Natural killer cell (primary cell): ENCODE measurements at regions not wholly inside any gene's neighbourhood (a gene's known extent, or its start where the extent isn't known, plus 50 kb on each side); places are given as distances from the start of the nearest gene placed in this dataset.

Experiments used
- ATAC-seq, 3 donors: fragments of 150-1000 bp in 2 of 3; fragments of 200-7000 bp in 1 of 3; cut with Tn5 transposase; 1 replicate in 1 of 3; 2 replicates in 2 of 3; pipeline ENCODE4 v1.10.0; 2021; ENCODE audit warnings: mild to moderate bottlenecking in 2 of 3, moderate library complexity in 2 of 3
- DNase-seq, 2 donors: peaks; one replicate each; pipeline versions ENCODE4 v3.0.0 to v3.0.0-alpha.2; 2013 to 2021; ENCODE audit warnings: mixed read lengths in 1 of 2
- H3K27ac ChIP-seq: one replicate; pipeline ENCODE4 v1.5.1; 2013; ENCODE audit warnings: mild to moderate bottlenecking, low read length
- H3K27me3 ChIP-seq: one replicate; pipeline ENCODE4 v1.6.1; 2013; ENCODE audit warnings: low read length; ENCODE audit not compliant: control insufficient read depth, insufficient read depth
- H3K36me3 ChIP-seq: one replicate; pipeline ENCODE4 v1.6.1; 2013; ENCODE audit warnings: low read length; ENCODE audit not compliant: control insufficient read depth, insufficient read depth
- H3K4me1 ChIP-seq: one replicate; pipeline ENCODE4 v1.6.1; 2013; ENCODE audit warnings: low read length; ENCODE audit not compliant: control insufficient read depth, insufficient read depth
- H3K4me3 ChIP-seq: one replicate; pipeline ENCODE4 v1.5.1; 2013; ENCODE audit warnings: low read length
- H3K9me3 ChIP-seq: one replicate; pipeline ENCODE4 v1.6.1; 2013; ENCODE audit warnings: low read length; ENCODE audit not compliant: control insufficient read depth, insufficient read depth
- H3K27ac Mint-ChIP-seq, 2 donors: one replicate each; pipeline ENCODE4 v1.8.0; 2022; ENCODE audit warnings: mild to moderate bottlenecking in 2 of 2, mixed read lengths in 2 of 2, moderate library complexity in 1 of 2
- H3K27me3 Mint-ChIP-seq, 2 donors: one replicate each; pipeline ENCODE4 v1.8.0; 2022; ENCODE audit warnings: low read depth in 2 of 2, mixed read lengths in 2 of 2
- H3K36me3 Mint-ChIP-seq: one replicate; pipeline ENCODE4 v1.8.0; 2022; ENCODE audit warnings: mixed read lengths
- H3K4me1 Mint-ChIP-seq, 2 donors: one replicate each; pipeline ENCODE4 v1.8.0; 2022; ENCODE audit warnings: mixed read lengths in 2 of 2
- H3K4me3 Mint-ChIP-seq: one replicate; pipeline ENCODE4 v1.8.0; 2022; ENCODE audit warnings: mild to moderate bottlenecking, moderate library complexity, mixed read lengths
- H3K9me3 Mint-ChIP-seq, 2 donors: one replicate each; pipeline ENCODE4 v1.8.0; 2022; ENCODE audit warnings: mixed read lengths in 2 of 2
- CTCF ChIP-seq: fragments of 200-600 bp; IDR thresholded peaks from one replicate; pipeline ENCODE4 v1.8.0; 2022; ENCODE audit warnings: antibody characterized with exemption
- WGBS: methylation state at CpG from one replicate; pipeline ENCODE4 v1.1.7; 2013; ENCODE audit warnings: missing lambda C conversion rate; ENCODE audit not compliant: insufficient coverage; 5-methylcytosine and 5-hydroxymethylcytosine counted together
- intact Hi-C: fragments of 100-400 bp; cut with micrococcal nuclease; formaldehyde crosslinking; loops from one replicate; pipeline ENCODE4 v1.14.2; 2022

GRCh38 chr3:107880702-107881101 is 210.1 kb downstream of the CD47 start:
- DNase-seq = no peak
- H3K4me1 ChIP-seq = no peaks in the 10 kb centered on the region
- 85% methylated on average over 4 of the region's 4 CpGs for WGBS
- intact Hi-C loops = no loop called here
- H3K27me3 Mint-ChIP-seq = peaks cover 5 to 6% of the 10 kb centered on the region in 2 donors
- no peak for ATAC-seq
- H3K9me3 ChIP-seq = no peaks in the 10 kb centered on the region
- TF ChIP-seq CTCF = no peak
- no peaks in the 10 kb centered on the region for H3K36me3 ChIP-seq
- no peak overlapping the region for H3K4me3 ChIP-seq
- no peaks in the 10 kb centered on the region for H3K9me3 Mint-ChIP-seq
- no peak overlapping the region for H3K27ac ChIP-seq
- H3K27me3 ChIP-seq = no peaks in the 10 kb centered on the region
- no peak overlapping the region for H3K27ac Mint-ChIP-seq
- H3K4me3 Mint-ChIP-seq = no peak overlapping the region
- no peaks in the 10 kb centered on the region for H3K4me1 Mint-ChIP-seq
- H3K36me3 Mint-ChIP-seq = no peaks in the 10 kb centered on the region

GRCh38 chr3:107877936-107878335 is 212.9 kb downstream of the CD47 start:
- Mint-ChIP-seq H3K27me3 (peaks cover 0 to 2% of the 10 kb centered on the region in 2 donors), H3K36me3 (no peaks in the 10 kb centered on the region), H3K4me3 (no peak overlapping the region), H3K9me3 (no peaks in the 10 kb centered on the region), H3K27ac (no peak overlapping the region), H3K4me1 (no peaks in the 10 kb centered on the region)
- no peak overlapping the region for H3K27ac ChIP-seq
- no peaks in the 10 kb centered on the region for H3K36me3 ChIP-seq
- no peak for ATAC-seq
- TF ChIP-seq CTCF = no peak
- no peaks in the 10 kb centered on the region for H3K9me3 ChIP-seq
- DNase-seq = no peak
- no peaks in the 10 kb centered on the region for H3K4me1 ChIP-seq
- no peak overlapping the region for H3K4me3 ChIP-seq
- intact Hi-C loops = no loop called here
- 97% methylated on average over 6 of the region's 6 CpGs for WGBS
- H3K27me3 ChIP-seq = no peaks in the 10 kb centered on the region

- Mint-ChIP-seq H3K27me3 (peaks cover 4 to 6% of the 10 kb centered on the region in 2 donors), H3K36me3 (no peaks in the 10 kb centered on the region), H3K9me3 (no peaks in the 10 kb centered on the region), H3K27ac (no peak overlapping the region), H3K4me3 (no peak overlapping the region), H3K4me1 (no peaks in the 10 kb centered on the region)
- no peaks in the 10 kb centered on the region for H3K27me3 ChIP-seq
- WGBS = no CpG with 5 or more reads among the region's 2 CpGs
- ATAC-seq = no peak
- H3K4me3 ChIP-seq = no peak overlapping the region
- intact Hi-C loops = no loop called here
- DNase-seq = no peak
- H3K9me3 ChIP-seq = no peaks in the 10 kb centered on the region
- no peaks in the 10 kb centered on the region for H3K36me3 ChIP-seq
- H3K27ac ChIP-seq = no peak overlapping the region
- no peak for TF ChIP-seq CTCF
- H3K4me1 ChIP-seq = no peaks in the 10 kb centered on the region
Measured at GRCh38 chr3:107870943-107871638, 219.7 kb downstream of the CD47 start.

GRCh38 chr3:107870096-107870495 is 220.7 kb downstream of the CD47 start:
- Histone ChIP-seq H3K4me3 (no peak overlapping the region), H3K4me1 (no peaks in the 10 kb centered on the region), H3K9me3 (no peaks in the 10 kb centered on the region), H3K36me3 (no peaks in the 10 kb centered on the region), H3K27me3 (no peaks in the 10 kb centered on the region), H3K27ac (no peak overlapping the region)
- H3K9me3 Mint-ChIP-seq = no peaks in the 10 kb centered on the region
- H3K27ac Mint-ChIP-seq = no peak overlapping the region
- H3K4me1 Mint-ChIP-seq = no peaks in the 10 kb centered on the region
- H3K27me3 Mint-ChIP-seq = peaks cover 4 to 9% of the 10 kb centered on the region in 2 donors
- ATAC-seq = no peak
- TF ChIP-seq CTCF = no peak
- intact Hi-C loops = no loop called here
- whole genome bisulfite sequencing = no CpG with 5 or more reads among the region's 1 CpG
- H3K36me3 Mint-ChIP-seq = no peaks in the 10 kb centered on the region
- H3K4me3 Mint-ChIP-seq = no peak overlapping the region
- no peak for DNase-seq
